ENCODE measurements at regions not wholly inside any gene's neighbourhood (a gene's known extent, or its start where the extent isn't known, plus 50 kb on each side); places are given as distances from the start of the nearest gene placed in this dataset.
A peak's percentile ranks its signal among the peaks of the same experiment; 100 is the strongest.

GRCh38 chr6:3535033-3535775 is 78.4 kb upstream of the SLC22A23 start:
- Histone ChIP-seq H3K4me1 (no peaks in the 10 kb centered on the region), H3K36me3 (no peaks in the 10 kb centered on the region), H3K27me3 (no peaks in the 10 kb centered on the region), H3K4me3 (no peak overlapping the region), H3K27ac (no peak overlapping the region), H3K9me3 (no peaks in the 10 kb centered on the region)
- TF ChIP-seq, protein P1, sequence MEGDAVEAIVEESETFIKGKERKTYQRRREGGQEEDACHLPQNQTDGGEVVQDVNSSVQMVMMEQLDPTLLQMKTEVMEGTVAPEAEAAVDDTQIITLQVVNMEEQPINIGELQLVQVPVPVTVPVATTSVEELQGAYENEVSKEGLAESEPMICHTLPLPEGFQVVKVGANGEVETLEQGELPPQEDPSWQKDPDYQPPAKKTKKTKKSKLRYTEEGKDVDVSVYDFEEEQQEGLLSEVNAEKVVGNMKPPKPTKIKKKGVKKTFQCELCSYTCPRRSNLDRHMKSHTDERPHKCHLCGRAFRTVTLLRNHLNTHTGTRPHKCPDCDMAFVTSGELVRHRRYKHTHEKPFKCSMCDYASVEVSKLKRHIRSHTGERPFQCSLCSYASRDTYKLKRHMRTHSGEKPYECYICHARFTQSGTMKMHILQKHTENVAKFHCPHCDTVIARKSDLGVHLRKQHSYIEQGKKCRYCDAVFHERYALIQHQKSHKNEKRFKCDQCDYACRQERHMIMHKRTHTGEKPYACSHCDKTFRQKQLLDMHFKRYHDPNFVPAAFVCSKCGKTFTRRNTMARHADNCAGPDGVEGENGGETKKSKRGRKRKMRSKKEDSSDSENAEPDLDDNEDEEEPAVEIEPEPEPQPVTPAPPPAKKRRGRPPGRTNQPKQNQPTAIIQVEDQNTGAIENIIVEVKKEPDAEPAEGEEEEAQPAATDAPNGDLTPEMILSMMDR (IDR thresholded peaks at IDR 0.05), result no peak
- DNase-seq (ENCODE audit: low spot score), result peak; percentile 13

DNA sequence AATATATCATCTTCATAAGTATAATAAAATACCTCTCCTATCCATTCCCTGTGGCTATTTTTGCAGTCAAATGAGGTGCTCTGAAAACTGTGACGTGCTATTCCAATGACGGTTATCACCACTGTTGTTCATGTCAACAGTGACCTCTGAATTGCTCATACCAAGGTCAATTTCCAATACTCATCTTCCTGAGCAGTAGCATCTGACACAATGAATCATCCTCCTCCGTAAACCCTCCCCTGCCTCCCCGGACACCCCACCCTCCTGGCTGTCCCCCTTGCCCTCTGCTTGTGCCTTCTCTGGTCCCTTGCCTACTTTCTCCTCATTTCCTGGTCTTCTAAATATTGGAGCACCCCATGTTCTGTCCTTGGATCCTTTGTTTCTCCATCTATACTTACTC is 77.7 kb upstream of the SLC22A23 start:
- Histone ChIP-seq H3K9me3 (no peaks in the 10 kb centered on the region), H3K27me3 (no peaks in the 10 kb centered on the region), H3K4me3 (no peak overlapping the region), H3K27ac (no peak overlapping the region), H3K4me1 (no peaks in the 10 kb centered on the region), H3K36me3 (no peaks in the 10 kb centered on the region)
- TF ChIP-seq, protein P1 (IDR thresholded peaks at IDR 0.05), result no peak
- no peak for DNase-seq (ENCODE audit: low spot score)

- Histone ChIP-seq H3K4me1 (no peaks in the 10 kb centered on the region), H3K9me3 (no peaks in the 10 kb centered on the region), H3K4me3 (no peak overlapping the region), H3K36me3 (no peaks in the 10 kb centered on the region), H3K27ac (no peak overlapping the region), H3K27me3 (no peaks in the 10 kb centered on the region)
- peak; percentile 4 for DNase-seq (ENCODE audit: low spot score)
- TF ChIP-seq, protein P1 (IDR thresholded peaks at IDR 0.05), result no peak
Observed at GRCh38 chr6:3533981-3534380, 77.1 kb upstream of the SLC22A23 start.

DNA sequence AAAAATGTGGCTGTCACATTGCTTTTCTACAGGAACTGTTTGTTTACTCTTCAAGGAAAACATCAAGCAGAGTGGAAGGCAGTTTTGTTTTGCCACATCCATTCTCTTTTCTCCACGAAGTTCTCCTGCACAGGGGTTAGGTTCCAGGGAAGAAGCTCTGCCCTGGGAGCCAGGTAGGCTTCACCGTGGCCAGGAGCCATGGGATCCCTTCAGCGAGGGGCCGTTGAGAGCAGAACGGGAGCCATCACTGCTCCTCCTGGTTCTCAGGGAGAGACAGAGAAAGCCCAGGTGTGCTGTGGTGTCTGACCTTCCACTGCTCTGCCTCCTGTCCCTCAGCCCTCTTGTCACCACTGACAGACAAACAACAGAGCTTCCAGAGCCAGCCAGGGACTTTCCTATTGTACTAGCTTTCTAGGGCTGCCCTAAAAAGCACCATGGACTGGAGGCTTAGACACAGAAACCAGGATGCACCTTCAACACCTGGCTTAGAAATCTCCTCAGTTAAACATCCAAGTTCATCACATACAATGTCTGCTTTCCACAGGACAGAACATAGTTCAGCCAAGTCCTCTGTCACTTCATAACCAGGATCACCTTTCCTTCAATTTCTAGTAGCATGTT is 75.6 kb upstream of the SLC22A23 start:
- no peak overlapping the region for H3K4me3 ChIP-seq
- H3K4me1 ChIP-seq, result no peaks in the 10 kb centered on the region
- H3K27me3 ChIP-seq, result no peaks in the 10 kb centered on the region
- peak; percentile 26 for DNase-seq (ENCODE audit: low spot score)
- H3K36me3 ChIP-seq, result no peaks in the 10 kb centered on the region
- H3K27ac ChIP-seq, result no peak overlapping the region
- H3K9me3 ChIP-seq, result no peaks in the 10 kb centered on the region
- TF ChIP-seq, protein P1 (IDR thresholded peaks at IDR 0.05), result no peak

DNA sequence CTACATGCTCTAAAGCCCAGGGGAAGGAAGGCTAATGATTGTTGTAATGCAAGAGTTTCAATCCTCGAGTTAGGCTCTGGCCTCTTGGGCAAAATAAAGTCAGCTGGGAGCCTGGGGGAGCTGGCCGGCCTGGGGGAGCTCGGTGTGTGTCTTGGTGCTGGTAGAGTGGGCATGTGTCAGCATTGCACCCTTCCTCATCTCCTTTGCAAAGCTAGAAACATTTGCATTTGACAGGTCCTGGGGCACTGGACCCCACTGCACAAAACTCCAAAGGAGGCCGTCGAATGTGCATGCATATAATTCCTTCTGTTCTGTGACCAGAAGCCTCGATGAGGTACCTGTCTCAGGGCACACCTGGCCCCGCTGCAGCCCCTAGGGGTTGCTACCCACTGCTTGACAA is 74.6 kb upstream of the SLC22A23 start:
- Histone ChIP-seq H3K9me3 (no peaks in the 10 kb centered on the region), H3K4me3 (no peak overlapping the region), H3K27me3 (no peaks in the 10 kb centered on the region), H3K27ac (no peak overlapping the region), H3K36me3 (no peaks in the 10 kb centered on the region), H3K4me1 (no peaks in the 10 kb centered on the region)
- peak; percentile 26 for DNase-seq (ENCODE audit: low spot score)
- TF ChIP-seq, protein P1 (IDR thresholded peaks at IDR 0.05), result no peak

All from right atrium auricular region (tissue), 2 donors.